CD14-positive monocyte (primary cell): ENCODE measurements at regions not wholly inside any gene's neighbourhood (a gene's known extent, or its start where the extent isn't known, plus 50 kb on each side); places are given as distances from the start of the nearest gene placed in this dataset.
"Not testable (repeated sequence)": the region's sequence is repeated elsewhere in the genome, so short reads cannot be mapped to it uniquely, and the experiment has no call there.

Experiments
- DNase-seq, 3 donors: peaks; one replicate each; pipeline ENCODE4 v3.0.0-alpha.2; 2011 to 2022
- H2AFZ ChIP-seq: 2 replicates; pipeline ENCODE4 v1.6.0; 2012; ENCODE audit warnings: mild to moderate bottlenecking, low read depth, low read length, inconsistent platforms; ENCODE audit not compliant: insufficient read depth, poor library complexity, severe bottlenecking
- H3K27ac ChIP-seq, 2 donors: 1 replicate in 1 of 2; 2 replicates in 1 of 2; pipeline ENCODE4 v1.5.1; 2012 to 2013; ENCODE audit warnings: low read length in 2 of 2, control low read depth in 1 of 2, inconsistent platforms in 1 of 2, low read depth in 1 of 2, mild to moderate bottlenecking in 1 of 2
- H3K27me3 ChIP-seq, 2 donors: one replicate each; pipeline versions ENCODE4 v1.6.0 to v1.6.1; 2011 to 2013; ENCODE audit warnings: low read length in 2 of 2; ENCODE audit not compliant: control insufficient read depth in 2 of 2, insufficient read depth in 2 of 2
- H3K36me3 ChIP-seq, 2 donors: replicated peaks in 1 of 2; 1 replicate in 1 of 2; 2 replicates in 1 of 2; pipeline versions ENCODE4 v1.5.1 to v1.6.1; 2012 to 2013; ENCODE audit warnings: low read length in 2 of 2, control low read depth in 1 of 2, inconsistent platforms in 1 of 2, mild to moderate bottlenecking in 1 of 2; ENCODE audit not compliant: insufficient read depth in 2 of 2, control insufficient read depth in 1 of 2
- H3K4me1 ChIP-seq, 2 donors: 1 replicate in 1 of 2; 2 replicates in 1 of 2; pipeline versions ENCODE4 v1.5.1 to v1.6.1; 2012 to 2013; ENCODE audit warnings: low read length in 2 of 2, control low read depth in 1 of 2, inconsistent platforms in 1 of 2, mild to moderate bottlenecking in 1 of 2, moderate library complexity in 1 of 2; ENCODE audit not compliant: insufficient read depth in 2 of 2, control insufficient read depth in 1 of 2
- H3K4me2 ChIP-seq: replicated peaks from 2 replicates; pipeline ENCODE3; 2012; ENCODE audit warnings: low read length, moderate library complexity, mild to moderate bottlenecking; ENCODE audit not compliant: poor library complexity, severe bottlenecking; ENCODE audit errors: extremely low read depth
- H3K4me3 ChIP-seq, 3 experiments: fragments of 200-600 bp in 1 of 3; sonication (generic) in 1 of 3; replicated peaks in 1 of 3; 1 replicate in 2 of 3; 2 replicates in 1 of 3; pipeline ENCODE4 v1.5.1; 2011 to 2013; ENCODE audit warnings: low read length in 3 of 3, mild to moderate bottlenecking in 3 of 3, control low read depth in 2 of 3, low read depth in 2 of 3, inconsistent platforms in 1 of 3, moderate library complexity in 1 of 3
- H3K79me2 ChIP-seq: 2 replicates; pipeline ENCODE4 v1.6.0; 2012; ENCODE audit warnings: mild to moderate bottlenecking, control low read depth, inconsistent platforms, low read length, moderate library complexity; ENCODE audit not compliant: insufficient read depth
- H3K9ac ChIP-seq: 2 replicates; pipeline ENCODE4 v1.6.0; 2017; ENCODE audit warnings: low read length, mild to moderate bottlenecking; ENCODE audit not compliant: insufficient read depth, poor library complexity, severe bottlenecking
- H3K9me3 ChIP-seq, 2 donors: replicated peaks in 1 of 2; 1 replicate in 1 of 2; 2 replicates in 1 of 2; pipeline versions ENCODE4 v1.5.1 to v1.6.1; 2012 to 2013; ENCODE audit warnings: low read length in 2 of 2, control low read depth in 1 of 2; ENCODE audit not compliant: control insufficient read depth in 1 of 2, insufficient read depth in 1 of 2
- H4K20me1 ChIP-seq: 2 replicates; pipeline ENCODE4 v1.6.0; 2012; ENCODE audit warnings: mild to moderate bottlenecking, low read length, control low read depth, moderate library complexity; ENCODE audit not compliant: insufficient read depth
- H3K27ac Mint-ChIP-seq, 7 donors: one replicate each; pipeline ENCODE4 v1.8.0; 2020; ENCODE audit warnings: mild to moderate bottlenecking in 7 of 7, mixed read lengths in 7 of 7, moderate library complexity in 6 of 7, inconsistent platforms in 2 of 7
- H3K27me3 Mint-ChIP-seq, 3 donors: one replicate each; pipeline ENCODE4 v1.8.0; 2021 to 2022; ENCODE audit warnings: low read depth in 3 of 3, mild to moderate bottlenecking in 3 of 3, mixed read lengths in 3 of 3, moderate library complexity in 3 of 3, inconsistent platforms in 1 of 3
- H3K36me3 Mint-ChIP-seq, 2 donors: one replicate each; pipeline ENCODE4 v1.8.0; 2020; ENCODE audit warnings: mixed read lengths in 2 of 2, inconsistent platforms in 1 of 2, mild to moderate bottlenecking in 1 of 2
- H3K4me1 Mint-ChIP-seq: one replicate; pipeline ENCODE4 v1.8.0; 2020; ENCODE audit warnings: mild to moderate bottlenecking, mixed read lengths
- H3K4me3 Mint-ChIP-seq, 2 donors: one replicate each; pipeline ENCODE4 v1.8.0; 2020; ENCODE audit warnings: mild to moderate bottlenecking in 2 of 2, mixed read lengths in 2 of 2, moderate library complexity in 1 of 2
- H3K9me3 Mint-ChIP-seq, 7 donors: one replicate each; pipeline ENCODE4 v1.8.0; 2020 to 2022; ENCODE audit warnings: mixed read lengths in 7 of 7, mild to moderate bottlenecking in 6 of 7, moderate library complexity in 6 of 7, inconsistent platforms in 2 of 7
- WGBS: methylation state at CpG from one replicate; pipeline ENCODE4 v1.1.5; 2013; ENCODE audit warnings: missing lambda C conversion rate; ENCODE audit not compliant: insufficient coverage; 5-methylcytosine and 5-hydroxymethylcytosine counted together
- intact Hi-C, 2 donors: fragments of 100-400 bp; cut with micrococcal nuclease; formaldehyde crosslinking; loops; one replicate each; pipeline versions ENCODE4 v1.15.0 to v1.15.1; 2023

DNA sequence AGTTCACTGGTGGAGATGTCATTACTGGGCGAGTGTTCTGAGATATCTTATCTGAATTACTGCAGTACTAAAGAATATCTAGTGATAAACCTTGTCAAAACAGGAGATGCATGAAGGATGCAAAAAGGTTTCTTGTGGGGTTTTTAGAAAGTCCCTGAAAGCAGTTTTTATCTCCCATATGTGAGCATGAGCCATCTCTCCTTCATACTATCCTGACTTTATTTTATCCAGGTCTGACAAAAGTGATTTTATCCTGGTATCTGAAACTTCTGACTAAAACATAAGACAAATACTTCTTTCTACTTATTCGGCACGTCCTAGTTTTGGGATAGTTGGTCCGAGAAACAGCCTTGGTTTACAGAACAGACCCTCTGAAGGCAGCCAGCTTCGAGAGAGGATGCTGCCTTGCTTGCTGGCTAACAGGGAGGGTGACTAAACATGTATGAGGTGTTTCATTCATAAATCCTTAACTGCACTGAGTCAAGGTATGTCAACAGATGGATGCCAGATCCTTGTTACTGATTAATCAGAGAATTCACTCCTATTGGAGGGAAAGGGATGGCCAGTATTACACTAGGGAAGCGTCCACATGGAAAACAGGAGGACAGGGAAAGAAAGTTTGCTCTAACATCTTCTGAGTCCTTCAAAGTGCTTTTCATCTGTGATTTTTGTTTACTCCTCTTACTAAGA is 927.3 kb downstream of the SPATA31A7 start:
- H3K79me2 ChIP-seq, H3K4me1 ChIP-seq, H3K4me2 ChIP-seq, H3K36me3 Mint-ChIP-seq, H3K27ac Mint-ChIP-seq, H3K27me3 ChIP-seq, H3K36me3 ChIP-seq, H3K27ac ChIP-seq, DNase-seq, H3K4me1 Mint-ChIP-seq, H2AFZ ChIP-seq, H3K27me3 Mint-ChIP-seq, H3K4me3 ChIP-seq, H3K4me3 Mint-ChIP-seq, H3K9ac ChIP-seq, intact Hi-C loops, H3K9me3 Mint-ChIP-seq, H3K9me3 ChIP-seq, H4K20me1 ChIP-seq: not testable (repeated sequence)
- WGBS, result no CpG with 5 or more reads among the region's 6 CpGs

DNA sequence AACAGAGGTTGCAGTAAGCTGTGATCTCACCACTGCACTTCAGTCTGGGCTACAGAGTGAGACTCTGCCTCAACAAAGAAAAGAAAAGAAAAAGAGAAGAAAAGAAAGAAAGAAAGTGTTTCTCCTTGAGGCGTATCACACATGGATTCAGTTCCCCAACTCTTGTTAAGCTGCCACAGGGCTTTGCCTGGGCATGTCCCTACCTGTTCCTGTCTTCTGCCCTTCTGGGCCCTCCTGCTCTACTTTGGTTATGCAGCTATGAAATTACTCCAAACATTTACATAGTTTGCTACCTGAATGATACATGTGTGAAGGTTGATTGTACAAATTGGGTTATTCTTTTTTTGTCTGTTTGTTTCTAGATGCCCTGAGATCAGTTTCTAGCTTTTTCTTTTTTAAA is 929.8 kb downstream of the SPATA31A7 start:
- H3K36me3 Mint-ChIP-seq, H3K9ac ChIP-seq, intact Hi-C loops, DNase-seq, H3K27me3 ChIP-seq, H3K4me1 ChIP-seq, H3K4me3 Mint-ChIP-seq, H3K27me3 Mint-ChIP-seq, H3K27ac Mint-ChIP-seq, H3K27ac ChIP-seq, H3K79me2 ChIP-seq, H3K4me2 ChIP-seq, H3K9me3 ChIP-seq, H2AFZ ChIP-seq, H3K4me1 Mint-ChIP-seq, H3K4me3 ChIP-seq, H3K36me3 ChIP-seq, H4K20me1 ChIP-seq, H3K9me3 Mint-ChIP-seq: not testable (repeated sequence)
- WGBS, result no CpG with 5 or more reads among the region's 1 CpG

DNA sequence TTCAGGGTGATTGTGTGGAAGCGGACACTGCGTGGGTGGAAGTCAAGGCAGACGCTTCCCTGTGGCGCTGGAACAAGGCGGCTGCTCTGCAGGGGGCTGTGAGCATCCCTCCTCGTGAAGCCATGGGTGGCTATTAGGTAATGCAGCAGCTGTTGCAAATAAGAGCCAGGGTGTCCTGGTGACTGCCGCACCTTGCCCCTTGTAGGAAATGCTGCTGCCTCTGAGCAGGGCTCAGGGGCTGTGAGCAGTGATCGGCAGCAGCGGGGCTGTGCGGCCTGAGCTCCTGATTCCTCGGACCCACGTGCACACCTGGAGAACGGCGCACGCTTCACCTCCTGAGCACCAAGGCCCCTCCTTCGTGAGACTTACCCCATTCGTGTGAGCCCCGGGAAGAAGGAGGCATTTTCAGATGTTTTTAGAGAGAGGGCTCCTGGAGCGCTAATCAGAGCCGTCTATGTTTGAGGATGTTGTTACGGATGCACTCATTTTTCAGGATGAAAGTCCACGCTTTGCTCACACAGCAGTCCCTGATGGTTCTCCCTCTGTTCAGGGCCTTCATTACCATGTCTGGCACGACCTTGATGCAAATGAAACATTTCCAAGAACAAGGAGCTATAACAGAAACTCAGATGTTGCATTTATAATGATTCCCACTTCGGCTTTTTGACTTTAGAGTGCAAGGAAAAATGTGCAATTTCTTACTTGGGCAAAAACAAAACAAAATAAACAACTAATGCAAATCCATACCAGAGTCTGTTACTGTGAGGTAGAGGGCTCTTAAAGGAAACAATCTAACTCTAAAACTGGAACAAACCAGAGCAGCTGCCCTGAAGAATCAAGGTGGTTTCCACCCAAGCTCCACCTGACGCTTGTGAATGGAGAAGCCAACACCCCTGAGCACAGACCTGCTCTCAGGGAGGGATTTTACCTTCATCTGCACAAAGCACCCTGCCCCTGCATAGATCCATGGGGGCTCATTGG is 936.1 kb downstream of the SPATA31A7 start:
- DNase-seq, H3K4me1 ChIP-seq, H3K27ac Mint-ChIP-seq, H3K9me3 ChIP-seq, H3K27ac ChIP-seq, H3K9me3 Mint-ChIP-seq, intact Hi-C loops, H3K4me3 Mint-ChIP-seq, H3K4me3 ChIP-seq, H3K27me3 ChIP-seq, H3K79me2 ChIP-seq, H3K27me3 Mint-ChIP-seq, H3K4me2 ChIP-seq, H3K4me1 Mint-ChIP-seq, H3K9ac ChIP-seq, H4K20me1 ChIP-seq, H3K36me3 ChIP-seq, H2AFZ ChIP-seq, H3K36me3 Mint-ChIP-seq: not testable (repeated sequence)
- WGBS, result no CpG with 5 or more reads among the region's 25 CpGs

DNA sequence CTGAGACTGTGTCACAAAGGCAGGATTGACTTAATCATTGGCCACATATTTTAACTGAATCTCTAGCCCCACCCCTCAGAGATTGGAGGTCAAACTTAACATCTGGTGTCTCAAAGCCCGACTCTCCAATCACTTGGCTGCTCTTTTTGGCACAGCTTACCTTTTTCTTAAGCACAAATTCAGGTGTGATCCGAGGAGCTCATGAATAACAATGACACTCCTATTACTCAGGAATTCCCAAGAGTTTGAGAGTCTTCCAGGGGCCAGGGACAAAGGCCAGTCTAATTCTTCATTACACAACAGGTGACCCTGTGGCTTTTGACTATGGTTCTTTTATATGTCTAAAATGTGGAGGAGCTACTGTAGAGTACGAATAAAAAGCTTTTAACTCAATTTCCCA is 945.2 kb downstream of the SPATA31A7 start:
- H3K36me3 Mint-ChIP-seq, H3K27me3 ChIP-seq, H3K27me3 Mint-ChIP-seq, H3K4me1 Mint-ChIP-seq, H3K4me3 Mint-ChIP-seq, H3K4me3 ChIP-seq, H3K4me2 ChIP-seq, DNase-seq, H3K36me3 ChIP-seq, intact Hi-C loops, H3K79me2 ChIP-seq, H3K9me3 ChIP-seq, H3K27ac ChIP-seq, H2AFZ ChIP-seq, H3K27ac Mint-ChIP-seq, H4K20me1 ChIP-seq, H3K9me3 Mint-ChIP-seq, H3K9ac ChIP-seq, H3K4me1 ChIP-seq: not testable (repeated sequence)
- WGBS, result no CpG with 5 or more reads among the region's 3 CpGs
